WTC11 (cell line): ENCODE measurements at regions not wholly inside any gene's neighbourhood (a gene's known extent, or its start where the extent isn't known, plus 50 kb on each side); places are given as distances from the start of the nearest gene placed in this dataset.

Experiments
- ATAC-seq: fragments of 200-7000 bp; cut with Tn5 transposase; 2 replicates; pipeline ENCODE4 v1.10.0; 2021; ENCODE audit warnings: mild to moderate bottlenecking, moderate library complexity
- CTCF ChIA-PET: fragments of 300-600 bp; sonication (Branson Sonifier 250); formaldehyde crosslinking; loops from one replicate; lab custom pipeline; 2021; ENCODE audit warnings: antibody characterized with exemption; lab: Charles Lee
- POLR2A ChIA-PET: fragments of 350-600 bp; sonication (Branson Sonifier 250); formaldehyde crosslinking; loops from one replicate; lab custom pipeline; 2021; ENCODE audit warnings: antibody characterized with exemption; lab: Charles Lee
- DNase-seq: peaks from one replicate; pipeline ENCODE4 v3.0.0; 2021; ENCODE audit warnings: low spot score
- H3K27ac Mint-ChIP-seq: 2 replicates; pipeline ENCODE4 v1.8.0; 2021; ENCODE audit warnings: mixed read lengths
- H3K27me3 Mint-ChIP-seq: 2 replicates; pipeline ENCODE4 v1.8.0; 2021; ENCODE audit warnings: low read depth, mild to moderate bottlenecking, moderate library complexity, mixed read lengths
- H3K36me3 Mint-ChIP-seq: 2 replicates; pipeline ENCODE4 v1.8.0; 2021; ENCODE audit warnings: mixed read lengths
- H3K4me1 Mint-ChIP-seq: 2 replicates; pipeline ENCODE4 v1.8.0; 2022; ENCODE audit warnings: mixed read lengths
- H3K4me3 Mint-ChIP-seq: 2 replicates; pipeline ENCODE4 v1.8.0; 2021; ENCODE audit warnings: mild to moderate bottlenecking, moderate library complexity, mixed read lengths
- H3K9me3 Mint-ChIP-seq: 2 replicates; pipeline ENCODE4 v1.8.0; 2021; ENCODE audit warnings: mixed read lengths
- AFF4 ChIP-seq: sonication (generic); formaldehyde crosslinking; IDR thresholded peaks from 2 replicates; pipeline ENCODE4 v1.8.1; 2023; ENCODE audit warnings: mild to moderate bottlenecking, missing genetic modification reagents, borderline replicate concordance
- AR ChIP-seq: fragments of 250-450 bp; sonication (Bioruptor Pico); IDR thresholded peaks from 2 replicates; pipeline ENCODE4 v1.9.0; 2021; ENCODE audit warnings: mild to moderate bottlenecking
- ETV6 ChIP-seq: sonication (generic); formaldehyde crosslinking; IDR thresholded peaks from 2 replicates; pipeline ENCODE4 v1.8.1; 2022; ENCODE audit warnings: mild to moderate bottlenecking, missing genetic modification reagents
- FOXP1 ChIP-seq: sonication (generic); formaldehyde crosslinking; IDR thresholded peaks from 2 replicates; pipeline ENCODE4 v1.8.0; 2022; ENCODE audit warnings: missing genetic modification reagents, mild to moderate bottlenecking, moderate library complexity, borderline replicate concordance
- HMGA2 ChIP-seq: fragments of 250-450 bp; sonication (Bioruptor Pico); IDR thresholded peaks from 2 replicates; pipeline ENCODE4 v1.4.0; 2021; ENCODE audit warnings: mild to moderate bottlenecking, moderate library complexity
- IRF2 ChIP-seq: sonication (generic); formaldehyde crosslinking; IDR thresholded peaks from 2 replicates; pipeline ENCODE4 v1.8.0; 2022; ENCODE audit warnings: low read depth, missing genetic modification reagents, borderline replicate concordance
- PRDM15 ChIP-seq: sonication (generic); formaldehyde crosslinking; IDR thresholded peaks from 2 replicates; pipeline ENCODE4 v1.8.0; 2022; ENCODE audit warnings: missing genetic modification reagents
- PRRX2 ChIP-seq: fragments of 250-450 bp; sonication (Bioruptor Pico); IDR thresholded peaks from 2 replicates; pipeline ENCODE4 v1.8.0; 2021; ENCODE audit warnings: mild to moderate bottlenecking
- ZNF232 ChIP-seq: sonication (generic); formaldehyde crosslinking; IDR thresholded peaks from 2 replicates; pipeline ENCODE4 v1.8.0; 2022; ENCODE audit warnings: mild to moderate bottlenecking, missing genetic modification reagents
- ZNF671 ChIP-seq: fragments of 250-450 bp; sonication (Bioruptor Pico); IDR thresholded peaks from 2 replicates; pipeline ENCODE4 v1.8.0; 2021; ENCODE audit warnings: mild to moderate bottlenecking
- TF ChIP-seq, protein P1 (sequence below): fragments of 250-450 bp; sonication (Bioruptor Pico); IDR thresholded peaks from 2 replicates; pipeline ENCODE4 v1.9.0; 2021; ENCODE audit warnings: moderate library complexity, mild to moderate bottlenecking, inconsistent platforms, borderline replicate concordance
- TF ChIP-seq, protein P2 (sequence below): fragments of 250-450 bp; sonication (Bioruptor Pico); IDR thresholded peaks from 2 replicates; pipeline ENCODE4 v1.8.0; 2021; ENCODE audit warnings: mild to moderate bottlenecking
- TF ChIP-seq, protein P3 (sequence below): sonication (generic); formaldehyde crosslinking; IDR thresholded peaks from 2 replicates; pipeline ENCODE4 v1.8.0; 2023; ENCODE audit warnings: mild to moderate bottlenecking, missing genetic modification reagents

DNA sequence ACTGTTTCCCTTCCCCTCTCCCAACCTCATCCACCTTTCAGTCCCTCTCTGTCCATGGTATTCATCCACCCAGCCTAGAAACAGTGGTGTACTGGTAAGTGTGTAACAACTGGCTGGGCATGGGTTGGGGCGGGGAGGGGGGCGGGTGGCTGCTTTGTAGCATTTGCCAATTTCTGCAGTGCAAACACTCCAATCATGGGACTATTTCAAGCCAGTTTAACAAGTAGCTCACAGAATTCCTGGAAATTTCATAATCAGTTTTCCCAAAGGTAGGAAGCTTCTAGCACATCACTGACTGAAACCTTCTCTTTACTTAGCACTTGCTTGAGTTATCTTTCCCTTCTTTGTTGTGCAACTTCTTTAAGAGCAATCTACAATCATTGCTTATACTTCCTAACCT lies 100.8 kb upstream of the WASF3 start:
- CTCF ChIA-PET: interaction anchor here (0.8 to 1.0 kb wide), 2 partner anchors 242 to 272 kb away, joined by 3 to 4 read pairs; no protein-coding TSS in a partner anchor
- H3K9me3 Mint-ChIP-seq: peaks cover under 1% of the 10 kb centered on the region
- TF ChIP-seq ZNF671 (CRISPR knock-in tag): no peak
- no peak for TF ChIP-seq ZNF232 (CRISPR knock-in tag)
- no peak for TF ChIP-seq AR (CRISPR knock-in tag)
- no peak for TF ChIP-seq HMGA2 (CRISPR knock-in tag)
- TF ChIP-seq, protein P1, sequence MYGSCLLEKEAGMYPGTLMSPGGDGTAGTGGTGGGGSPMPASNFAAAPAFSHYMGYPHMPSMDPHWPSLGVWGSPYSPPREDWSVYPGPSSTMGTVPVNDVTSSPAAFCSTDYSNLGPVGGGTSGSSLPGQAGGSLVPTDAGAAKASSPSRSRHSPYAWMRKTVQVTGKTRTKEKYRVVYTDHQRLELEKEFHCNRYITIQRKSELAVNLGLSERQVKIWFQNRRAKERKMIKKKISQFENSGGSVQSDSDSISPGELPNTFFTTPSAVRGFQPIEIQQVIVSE (CRISPR knock-in tag): no peak
- no peak for TF ChIP-seq AFF4 (CRISPR knock-in tag)
- TF ChIP-seq PRDM15: no peak
- no peak for TF ChIP-seq ETV6 (CRISPR knock-in tag)
- TF ChIP-seq PRRX2 (CRISPR knock-in tag): no peak
- TF ChIP-seq IRF2 (CRISPR knock-in tag): no peak
- TF ChIP-seq, protein P2, sequence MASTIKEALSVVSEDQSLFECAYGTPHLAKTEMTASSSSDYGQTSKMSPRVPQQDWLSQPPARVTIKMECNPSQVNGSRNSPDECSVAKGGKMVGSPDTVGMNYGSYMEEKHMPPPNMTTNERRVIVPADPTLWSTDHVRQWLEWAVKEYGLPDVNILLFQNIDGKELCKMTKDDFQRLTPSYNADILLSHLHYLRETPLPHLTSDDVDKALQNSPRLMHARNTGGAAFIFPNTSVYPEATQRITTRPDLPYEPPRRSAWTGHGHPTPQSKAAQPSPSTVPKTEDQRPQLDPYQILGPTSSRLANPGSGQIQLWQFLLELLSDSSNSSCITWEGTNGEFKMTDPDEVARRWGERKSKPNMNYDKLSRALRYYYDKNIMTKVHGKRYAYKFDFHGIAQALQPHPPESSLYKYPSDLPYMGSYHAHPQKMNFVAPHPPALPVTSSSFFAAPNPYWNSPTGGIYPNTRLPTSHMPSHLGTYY (CRISPR knock-in tag): no peak
- no peak for TF ChIP-seq FOXP1 (CRISPR knock-in tag)
- TF ChIP-seq, protein P3, sequence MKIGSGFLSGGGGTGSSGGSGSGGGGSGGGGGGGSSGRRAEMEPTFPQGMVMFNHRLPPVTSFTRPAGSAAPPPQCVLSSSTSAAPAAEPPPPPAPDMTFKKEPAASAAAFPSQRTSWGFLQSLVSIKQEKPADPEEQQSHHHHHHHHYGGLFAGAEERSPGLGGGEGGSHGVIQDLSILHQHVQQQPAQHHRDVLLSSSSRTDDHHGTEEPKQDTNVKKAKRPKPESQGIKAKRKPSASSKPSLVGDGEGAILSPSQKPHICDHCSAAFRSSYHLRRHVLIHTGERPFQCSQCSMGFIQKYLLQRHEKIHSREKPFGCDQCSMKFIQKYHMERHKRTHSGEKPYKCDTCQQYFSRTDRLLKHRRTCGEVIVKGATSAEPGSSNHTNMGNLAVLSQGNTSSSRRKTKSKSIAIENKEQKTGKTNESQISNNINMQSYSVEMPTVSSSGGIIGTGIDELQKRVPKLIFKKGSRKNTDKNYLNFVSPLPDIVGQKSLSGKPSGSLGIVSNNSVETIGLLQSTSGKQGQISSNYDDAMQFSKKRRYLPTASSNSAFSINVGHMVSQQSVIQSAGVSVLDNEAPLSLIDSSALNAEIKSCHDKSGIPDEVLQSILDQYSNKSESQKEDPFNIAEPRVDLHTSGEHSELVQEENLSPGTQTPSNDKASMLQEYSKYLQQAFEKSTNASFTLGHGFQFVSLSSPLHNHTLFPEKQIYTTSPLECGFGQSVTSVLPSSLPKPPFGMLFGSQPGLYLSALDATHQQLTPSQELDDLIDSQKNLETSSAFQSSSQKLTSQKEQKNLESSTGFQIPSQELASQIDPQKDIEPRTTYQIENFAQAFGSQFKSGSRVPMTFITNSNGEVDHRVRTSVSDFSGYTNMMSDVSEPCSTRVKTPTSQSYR (CRISPR knock-in tag): no peak
- TF ChIP-seq, all 79 proteins: peak for 0
- Mint-ChIP-seq H3K36me3 (no peaks in the 10 kb centered on the region), H3K27me3 (no peaks in the 10 kb centered on the region; the same call in none of the 2 replicates), H3K4me3 (no peak overlapping the region), H3K27ac (no peak overlapping the region), H3K4me1 (no peaks in the 10 kb centered on the region)
- POLR2A ChIA-PET: interaction anchor here (1.0 kb wide), 1 partner anchor 20 kb away, joined by 3 read pairs; no protein-coding TSS in a partner anchor
- ATAC-seq (no peak), DNase-seq (no peak)
